ENCODE measurements at regions not wholly inside any gene's neighbourhood (a gene's known extent, or its start where the extent isn't known, plus 50 kb on each side); places are given as distances from the start of the nearest gene placed in this dataset.

GRCh38 chr12:91424506-91424905 is 241.9 kb upstream of the DCN start:
- Histone ChIP-seq H3K4me1 (ENCODE audit: control insufficient read depth in 4 of 4, insufficient read depth in 4 of 4, low read length in 3 of 4) (no peaks in the 10 kb centered on the region), H3K9me3 (ENCODE audit: control insufficient read depth in 4 of 4, low read length in 3 of 4) (no peaks in the 10 kb centered on the region), H3K4me3 (ENCODE audit: low read depth in 1 of 3, low read length in 3 of 3) (no peak overlapping the region), H3K27me3 (ENCODE audit: control insufficient read depth in 4 of 4, insufficient read depth in 4 of 4, low read length in 3 of 4) (peaks cover 0 to 2% (median 0%) of the 10 kb centered on the region in 4 donors), H3K36me3 (ENCODE audit: control insufficient read depth in 4 of 4, insufficient read depth in 3 of 4, low read depth in 1 of 4, low read length in 3 of 4) (no peaks in the 10 kb centered on the region), H3K9ac (ENCODE audit: low read depth in 1 of 2, low read length in 2 of 2) (no peak overlapping the region), H3K27ac (ENCODE audit: low read depth in 1 of 2, low read length in 2 of 2) (no peak overlapping the region)
- WGBS = 90% methylated on average over 2 of the region's 2 CpGs
- no peak for TF ChIP-seq HNF4A (conservative IDR thresholded peaks at IDR 0.05)
- no peak for TF ChIP-seq FOXA2 (IDR thresholded peaks at IDR 0.05)
- no peak for TF ChIP-seq RAD21 (IDR thresholded peaks at IDR 0.05)
- no peak for TF ChIP-seq NR2F2 (IDR thresholded peaks at IDR 0.05)
- no peak for TF ChIP-seq REST (IDR thresholded peaks at IDR 0.05)
- TF ChIP-seq SP1 (IDR thresholded peaks at IDR 0.05) = no peak
- TF ChIP-seq, protein P1, sequence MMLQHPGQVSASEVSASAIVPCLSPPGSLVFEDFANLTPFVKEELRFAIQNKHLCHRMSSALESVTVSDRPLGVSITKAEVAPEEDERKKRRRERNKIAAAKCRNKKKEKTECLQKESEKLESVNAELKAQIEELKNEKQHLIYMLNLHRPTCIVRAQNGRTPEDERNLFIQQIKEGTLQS (IDR thresholded peaks at IDR 0.05) = no peak
- no peak for TF ChIP-seq GABPA (IDR thresholded peaks at IDR 0.05 in 1 of 2, conservative IDR thresholded peaks at IDR 0.05 in 1 of 2)
- TF ChIP-seq HNF4G (IDR thresholded peaks at IDR 0.05) = no peak
- TF ChIP-seq RXRA (IDR thresholded peaks at IDR 0.05) = no peak
- no peak for TF ChIP-seq MAX (IDR thresholded peaks at IDR 0.05)
- TF ChIP-seq JUND (IDR thresholded peaks at IDR 0.05) = no peak
- TF ChIP-seq CTCF (IDR thresholded peaks at IDR 0.05; ENCODE audit: low read depth, low read length, missing input control) = no peak
- no peak for TF ChIP-seq TAF1 (conservative IDR thresholded peaks at IDR 0.05)
- TF ChIP-seq FOXA1 (IDR thresholded peaks at IDR 0.05) = no peak
- no peak for TF ChIP-seq YY1 (IDR thresholded peaks at IDR 0.05)
- TF ChIP-seq EGR1 (IDR thresholded peaks at IDR 0.05; ENCODE audit: low read depth in 2 of 2) = no peak
- TF ChIP-seq, protein P2, sequence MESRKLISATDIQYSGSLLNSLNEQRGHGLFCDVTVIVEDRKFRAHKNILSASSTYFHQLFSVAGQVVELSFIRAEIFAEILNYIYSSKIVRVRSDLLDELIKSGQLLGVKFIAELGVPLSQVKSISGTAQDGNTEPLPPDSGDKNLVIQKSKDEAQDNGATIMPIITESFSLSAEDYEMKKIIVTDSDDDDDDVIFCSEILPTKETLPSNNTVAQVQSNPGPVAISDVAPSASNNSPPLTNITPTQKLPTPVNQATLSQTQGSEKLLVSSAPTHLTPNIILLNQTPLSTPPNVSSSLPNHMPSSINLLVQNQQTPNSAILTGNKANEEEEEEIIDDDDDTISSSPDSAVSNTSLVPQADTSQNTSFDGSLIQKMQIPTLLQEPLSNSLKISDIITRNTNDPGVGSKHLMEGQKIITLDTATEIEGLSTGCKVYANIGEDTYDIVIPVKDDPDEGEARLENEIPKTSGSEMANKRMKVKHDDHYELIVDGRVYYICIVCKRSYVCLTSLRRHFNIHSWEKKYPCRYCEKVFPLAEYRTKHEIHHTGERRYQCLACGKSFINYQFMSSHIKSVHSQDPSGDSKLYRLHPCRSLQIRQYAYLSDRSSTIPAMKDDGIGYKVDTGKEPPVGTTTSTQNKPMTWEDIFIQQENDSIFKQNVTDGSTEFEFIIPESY (IDR thresholded peaks at IDR 0.05) = no peak
- DNase-seq (ENCODE audit: low spot score) = no peak

Measured in liver (tissue), 8 donors.